ENCODE measurements at regions not wholly inside any gene's neighbourhood (a gene's known extent, or its start where the extent isn't known, plus 50 kb on each side); places are given as distances from the start of the nearest gene placed in this dataset.

- H3K4me3 ChIP-seq: no peak overlapping the region
- DNase-seq: no peak
- ATAC-seq: no peak
- peaks cover 0 to 79% (median 0%) of the 10 kb centered on the region in 12 donors for H3K4me1 ChIP-seq
- intact Hi-C loops (cut with DNase I): no loop called here
- 93 to 100% (median 98%) methylated on average over 1 of the region's 1 CpG for WGBS, 4 donors
- H3K36me3 ChIP-seq: no peaks in the 10 kb centered on the region
- H3K9me3 ChIP-seq: no peaks in the 10 kb centered on the region
- peak overlapping the region in 1 of 12 donors; percentile 92 for H3K27ac ChIP-seq
- TF ChIP-seq POLR2A (IDR thresholded peaks at IDR 0.05): no peak
- TF ChIP-seq CTCF (IDR thresholded peaks at IDR 0.05): no peak
- no peaks in the 10 kb centered on the region for H3K27me3 ChIP-seq
These were observed 73.3 kb upstream of the PICALM start for GRCh38 chr11:86142170-86142569.

- TF ChIP-seq POLR2A (IDR thresholded peaks at IDR 0.05): no peak
- TF ChIP-seq CTCF (IDR thresholded peaks at IDR 0.05): no peak
- no peak overlapping the region for H3K4me3 ChIP-seq
- H3K9me3 ChIP-seq: no peaks in the 10 kb centered on the region
- WGBS, 4 donors: 93 to 95% (median 94%) methylated on average over 1 of the region's 1 CpG
- no peaks in the 10 kb centered on the region for H3K27me3 ChIP-seq
- peaks cover 0 to 83% (median 0%) of the 10 kb centered on the region in 12 donors for H3K4me1 ChIP-seq
- intact Hi-C loops (cut with DNase I): no loop called here
- ATAC-seq (peak in 3 of 4 donors; percentile 18 to 36 (median 31)), DNase-seq (no peak)
- peak overlapping the region in 3 of 12 donors; percentile 25 to 92 (median 30) for H3K27ac ChIP-seq
- H3K36me3 ChIP-seq: no peaks in the 10 kb centered on the region
These were observed 72.8 kb upstream of the PICALM start for GRCh38 chr11:86141727-86142126.

- no peaks in the 10 kb centered on the region for H3K27me3 ChIP-seq
- 85 to 90% (median 89%) methylated on average over 10 of the region's 10 CpGs for WGBS, 4 donors
- intact Hi-C loops (cut with DNase I): no loop called here
- H3K36me3 ChIP-seq: no peaks in the 10 kb centered on the region
- H3K27ac ChIP-seq: peak overlapping the region in 1 of 12 donors; percentile 92
- no peaks in the 10 kb centered on the region for H3K9me3 ChIP-seq
- H3K4me3 ChIP-seq: no peak overlapping the region
- TF ChIP-seq POLR2A (IDR thresholded peaks at IDR 0.05) (no peak), CTCF (IDR thresholded peaks at IDR 0.05) (no peak)
- DNase-seq (no peak), ATAC-seq (no peak)
- peaks cover 0 to 94% (median 0%) of the 10 kb centered on the region in 12 donors for H3K4me1 ChIP-seq
These were observed 71.6 kb upstream of the PICALM start for GRCh38 chr11:86140334-86140990.

GRCh38 chr11:86138958-86139357 is 70.1 kb upstream of the PICALM start:
- DNase-seq (no peak), ATAC-seq (peak in 2 of 4 donors; percentile 37 to 63)
- WGBS, 4 donors: 82 to 90% (median 85%) methylated on average over 4 of the region's 4 CpGs
- no peaks in the 10 kb centered on the region for H3K9me3 ChIP-seq
- peak overlapping the region in 2 of 12 donors; percentile 23 to 92 for H3K27ac ChIP-seq
- no peaks in the 10 kb centered on the region for H3K36me3 ChIP-seq
- H3K4me1 ChIP-seq: peaks cover 0 to 95% (median 0%) of the 10 kb centered on the region in 12 donors
- intact Hi-C loops (cut with DNase I): no loop called here
- H3K27me3 ChIP-seq: no peaks in the 10 kb centered on the region
- no peak for TF ChIP-seq CTCF (IDR thresholded peaks at IDR 0.05)
- no peak for TF ChIP-seq POLR2A (IDR thresholded peaks at IDR 0.05)
- H3K4me3 ChIP-seq: no peak overlapping the region
